HEK293 (cell line): ENCODE measurements at regions not wholly inside any gene's neighbourhood (a gene's known extent, or its start where the extent isn't known, plus 50 kb on each side); places are given as distances from the start of the nearest gene placed in this dataset.

Experiments used
- CTCF ChIA-PET: fragments of 350-600 bp; formaldehyde crosslinking; extraction: SDS; loops from one replicate; lab custom pipeline; 2021; ENCODE audit warnings: antibody characterized with exemption; lab: Yijun Ruan, JAX
- POLR2A ChIA-PET: fragments of 300-600 bp; formaldehyde crosslinking; extraction: SDS; loops from one replicate; lab custom pipeline; 2020; ENCODE audit warnings: antibody characterized with exemption, inconsistent platforms; lab: Yijun Ruan, JAX
- H3K27ac ChIP-seq: fragments of 200-500 bp; sonication (Bioruptor generic); 2 replicates; pipeline ENCODE4 v1.5.1; 2014; ENCODE audit warnings: low read depth, low read length, control low read depth, inconsistent platforms; ENCODE audit errors: extremely low read depth
- H3K36me3 ChIP-seq, 2 experiments: fragments of 200-500 bp in 1 of 2; sonication (Bioruptor generic) in 1 of 2; 1 replicate in 1 of 2; 2 replicates in 1 of 2; pipeline ENCODE4 v1.5.1; 2014 to 2017; ENCODE audit warnings: inconsistent platforms in 2 of 2, low read length in 2 of 2; ENCODE audit not compliant: control insufficient read depth in 2 of 2, insufficient read depth in 1 of 2
- H3K4me1 ChIP-seq: fragments of 200-500 bp; sonication (Bioruptor generic); 2 replicates; pipeline ENCODE4 v1.5.1; 2014; ENCODE audit warnings: mild to moderate bottlenecking, low read length, inconsistent platforms; ENCODE audit not compliant: control insufficient read depth, insufficient read depth
- H3K4me3 ChIP-seq: 2 replicates; pipeline ENCODE4 v1.5.1; 2011; ENCODE audit warnings: low read depth, mild to moderate bottlenecking, control low read depth, low read length, moderate library complexity
- H3K9me3 ChIP-seq: fragments of 200-500 bp; sonication (Bioruptor generic); 2 replicates; pipeline ENCODE4 v1.5.1; 2014; ENCODE audit warnings: low read depth, low read length, inconsistent platforms; ENCODE audit not compliant: control insufficient read depth, insufficient read depth
- CTCF ChIP-seq: fragments of 450-650 bp; formaldehyde crosslinking; IDR thresholded peaks from 2 replicates; pipeline ENCODE4 v1.5.1; 2016; ENCODE audit warnings: missing biosample characterization, missing genetic modification characterization
- KLF16 ChIP-seq: fragments of 450-650 bp; formaldehyde crosslinking; IDR thresholded peaks from 2 replicates; pipeline ENCODE4 v1.5.1; 2017; ENCODE audit warnings: missing biosample characterization, missing genetic modification characterization
- KLF9 ChIP-seq: fragments of 450-650 bp; formaldehyde crosslinking; IDR thresholded peaks from 2 replicates; pipeline ENCODE4 v1.5.1; 2016; ENCODE audit warnings: missing biosample characterization, missing genetic modification characterization, low read depth
- OVOL3 ChIP-seq: fragments of 450-650 bp; formaldehyde crosslinking; IDR thresholded peaks from 2 replicates; pipeline ENCODE4 v1.5.1; 2016; ENCODE audit warnings: missing biosample characterization, missing genetic modification characterization
- PATZ1 ChIP-seq: fragments of 450-650 bp; formaldehyde crosslinking; IDR thresholded peaks from 2 replicates; pipeline ENCODE4 v1.5.1; 2016; ENCODE audit warnings: missing biosample characterization, missing genetic modification characterization
- ZBTB10 ChIP-seq: fragments of 450-650 bp; formaldehyde crosslinking; IDR thresholded peaks from 2 replicates; pipeline ENCODE4 v1.5.1; 2016; ENCODE audit warnings: missing biosample characterization, missing genetic modification characterization
- ZBTB20 ChIP-seq: fragments of 450-650 bp; formaldehyde crosslinking; IDR thresholded peaks from 2 replicates; pipeline ENCODE4 v1.5.1; 2016; ENCODE audit warnings: missing biosample characterization, missing genetic modification characterization
- ZFHX2 ChIP-seq: fragments of 450-650 bp; formaldehyde crosslinking; conservative IDR thresholded peaks from 2 replicates; pipeline ENCODE4 v1.5.1; 2016; ENCODE audit warnings: missing biosample characterization, missing genetic modification characterization
- ZFP3 ChIP-seq: fragments of 450-650 bp; formaldehyde crosslinking; IDR thresholded peaks from 2 replicates; pipeline ENCODE4 v1.5.1; 2016; ENCODE audit warnings: low read depth, missing biosample characterization, missing genetic modification characterization
- ZNF155 ChIP-seq: fragments of 450-650 bp; formaldehyde crosslinking; IDR thresholded peaks from 2 replicates; pipeline ENCODE4 v1.5.1; 2016; ENCODE audit warnings: missing biosample characterization, missing genetic modification characterization
- ZNF416 ChIP-seq: fragments of 450-650 bp; formaldehyde crosslinking; IDR thresholded peaks from 2 replicates; pipeline ENCODE4 v1.5.1; 2016; ENCODE audit warnings: missing biosample characterization, missing genetic modification characterization
- ZNF529 ChIP-seq: fragments of 450-650 bp; formaldehyde crosslinking; IDR thresholded peaks from 2 replicates; pipeline ENCODE4 v1.5.1; 2017; ENCODE audit warnings: missing genetic modification characterization, missing biosample characterization; ENCODE audit not compliant: insufficient replicate concordance
- ZNF654 ChIP-seq: fragments of 450-650 bp; formaldehyde crosslinking; IDR thresholded peaks from 2 replicates; pipeline ENCODE4 v1.5.1; 2016; ENCODE audit warnings: low read depth, missing biosample characterization, missing genetic modification characterization
- ZSCAN18 ChIP-seq: fragments of 450-650 bp; formaldehyde crosslinking; IDR thresholded peaks from 2 replicates; pipeline ENCODE4 v1.5.1; 2016; ENCODE audit warnings: missing biosample characterization, missing genetic modification characterization

GRCh38 chr2:142598846-142599245 is 278.6 kb upstream of the KYNU start:
- ChIA-PET POLR2A (no interaction called here), CTCF (interaction anchor here (0.6 kb wide), 1 partner anchor 536 kb away, joined by 3 read pairs; no protein-coding TSS in a partner anchor)
- H3K4me1 ChIP-seq = no peaks in the 10 kb centered on the region
- H3K27ac ChIP-seq = no peak overlapping the region
- H3K4me3 ChIP-seq = no peak overlapping the region
- no peaks in the 10 kb centered on the region for H3K36me3 ChIP-seq
- H3K9me3 ChIP-seq = no peaks in the 10 kb centered on the region
- no peak for TF ChIP-seq PATZ1
- no peak for TF ChIP-seq ZNF529 (tag by site-specific recombination)
- no peak for TF ChIP-seq ZNF654 (tag by site-specific recombination)
- no peak for TF ChIP-seq ZFP3
- TF ChIP-seq, all 188 proteins: peak for 0

GRCh38 chr2:142596334-142597088 is 281.0 kb upstream of the KYNU start:
- Histone ChIP-seq H3K4me1 (no peaks in the 10 kb centered on the region), H3K4me3 (no peak overlapping the region), H3K36me3 (no peaks in the 10 kb centered on the region), H3K27ac (no peak overlapping the region)
- ChIA-PET POLR2A (no interaction called here), CTCF (interaction anchor here (0.7 kb wide), 1 partner anchor 1733 kb away, joined by 4 read pairs; no protein-coding TSS in a partner anchor)
- TF ChIP-seq OVOL3 (tag by site-specific recombination) = no peak
- TF ChIP-seq ZNF155 = no peak
- TF ChIP-seq ZSCAN18 (tag by site-specific recombination) = no peak
- TF ChIP-seq ZNF416 = no peak
- TF ChIP-seq ZBTB20 (tag by site-specific recombination) = no peak
- no peak for TF ChIP-seq ZFHX2 (tag by site-specific recombination)
- TF ChIP-seq CTCF = no peak
- no peak for TF ChIP-seq KLF9
- no peak for TF ChIP-seq KLF16 (tag by site-specific recombination)
- TF ChIP-seq ZBTB10 (tag by site-specific recombination) = no peak
- TF ChIP-seq, all 188 proteins: peak for 0
- H3K9me3 ChIP-seq = no peaks in the 10 kb centered on the region
